Medulla oblongata (tissue), 1 donor: ENCODE measurements at regions not wholly inside any gene's neighbourhood (a gene's known extent, or its start where the extent isn't known, plus 50 kb on each side); places are given as distances from the start of the nearest gene placed in this dataset.

Source experiments
- DNase-seq: peaks from one replicate; pipeline ENCODE4 v3.0.0-alpha.2; 2015; ENCODE audit errors: extremely low spot score

- no peak for DNase-seq
Measured at GRCh38 chr20:50301165-50301564, 110.5 kb downstream of the CEBPB start.

- DNase-seq, result no peak
Measured at GRCh38 chr20:50301712-50302111, 111.1 kb downstream of the CEBPB start.

DNA sequence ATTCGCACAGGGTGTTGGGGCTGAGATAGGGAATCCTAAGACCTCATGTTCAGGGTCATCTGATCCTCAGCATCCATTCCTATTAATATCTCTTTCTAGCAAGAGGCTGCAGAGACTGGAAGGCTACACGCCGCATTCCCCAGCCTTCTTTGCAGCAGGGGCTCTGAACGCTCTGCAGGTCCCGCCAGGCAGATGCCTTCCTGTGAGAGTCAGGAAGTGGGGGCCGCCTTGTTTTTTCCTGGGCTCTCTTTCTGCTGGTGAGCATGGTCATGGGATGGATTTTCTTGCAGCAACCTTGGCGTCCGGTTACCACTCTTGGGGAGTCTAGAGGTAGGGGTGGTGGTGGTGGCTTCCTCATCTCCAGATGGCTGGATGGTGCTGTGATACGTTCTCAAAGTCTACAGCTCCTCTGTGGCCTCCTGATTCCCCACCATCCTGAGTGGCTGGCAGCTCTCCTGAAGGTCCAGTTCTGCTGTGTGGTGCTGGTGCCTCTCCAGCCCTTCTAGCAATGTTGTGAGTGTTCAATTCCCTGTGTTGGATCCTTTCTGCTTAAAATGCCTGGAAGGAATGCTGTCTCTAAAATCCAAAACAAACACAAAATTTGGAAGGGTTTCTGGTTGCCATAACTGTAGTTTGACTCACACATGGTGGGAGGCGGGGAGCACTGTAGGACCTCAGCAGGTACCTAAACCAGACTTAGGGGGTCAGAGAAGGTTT, 111.9 kb downstream of the CEBPB start:
- no peak for DNase-seq

DNA sequence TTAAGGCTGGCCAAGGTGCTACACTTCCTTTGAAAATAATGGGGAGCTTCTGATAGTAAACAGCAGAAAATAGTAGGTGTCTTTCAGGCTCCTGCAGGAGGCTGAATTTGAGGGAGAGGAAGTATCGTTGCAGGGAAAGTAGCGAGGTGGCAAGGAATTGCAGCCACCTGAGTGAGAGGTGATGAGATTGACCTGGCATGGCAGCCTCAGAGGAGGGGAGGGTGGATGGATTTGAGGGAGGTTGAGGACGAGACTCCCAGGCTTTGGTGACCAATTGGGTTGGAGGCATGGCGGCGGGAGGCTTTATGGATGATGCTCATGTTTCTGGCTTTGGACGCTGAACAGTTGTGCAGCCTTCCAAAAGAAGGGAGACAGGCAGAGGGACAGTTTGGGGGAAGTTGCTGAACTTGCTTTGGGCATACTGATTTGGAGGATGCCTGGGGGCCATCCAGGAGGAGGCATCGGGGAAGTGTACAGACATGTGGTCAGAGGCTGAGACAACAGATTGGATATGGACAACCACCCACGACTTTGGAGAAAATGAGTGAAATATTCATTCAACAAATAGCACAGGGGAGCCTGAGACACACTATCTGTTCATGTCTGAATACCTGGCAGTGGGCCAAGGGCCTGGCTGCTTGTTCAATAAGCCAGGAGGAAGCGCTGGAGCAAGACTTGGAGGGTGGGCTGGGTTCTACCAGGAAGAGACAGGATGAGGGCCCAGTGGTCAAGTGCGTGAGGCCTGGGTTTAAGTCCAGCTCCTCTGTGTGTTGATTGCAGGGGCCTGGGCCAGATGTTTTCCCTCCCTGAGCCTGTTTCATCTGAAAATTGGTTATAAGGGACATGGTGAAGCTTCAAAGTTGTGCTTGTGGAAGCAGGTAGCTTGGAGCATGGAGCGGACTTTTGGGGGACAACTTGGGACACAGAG, 113.2 kb downstream of the CEBPB start:
- peak; percentile 55 for DNase-seq

GRCh38 chr20:50304501-50304856, 113.8 kb downstream of the CEBPB start:
- DNase-seq, result peak; percentile 44

- no peak for DNase-seq
Measured at GRCh38 chr20:50304923-50305635, 114.4 kb downstream of the CEBPB start.

DNA sequence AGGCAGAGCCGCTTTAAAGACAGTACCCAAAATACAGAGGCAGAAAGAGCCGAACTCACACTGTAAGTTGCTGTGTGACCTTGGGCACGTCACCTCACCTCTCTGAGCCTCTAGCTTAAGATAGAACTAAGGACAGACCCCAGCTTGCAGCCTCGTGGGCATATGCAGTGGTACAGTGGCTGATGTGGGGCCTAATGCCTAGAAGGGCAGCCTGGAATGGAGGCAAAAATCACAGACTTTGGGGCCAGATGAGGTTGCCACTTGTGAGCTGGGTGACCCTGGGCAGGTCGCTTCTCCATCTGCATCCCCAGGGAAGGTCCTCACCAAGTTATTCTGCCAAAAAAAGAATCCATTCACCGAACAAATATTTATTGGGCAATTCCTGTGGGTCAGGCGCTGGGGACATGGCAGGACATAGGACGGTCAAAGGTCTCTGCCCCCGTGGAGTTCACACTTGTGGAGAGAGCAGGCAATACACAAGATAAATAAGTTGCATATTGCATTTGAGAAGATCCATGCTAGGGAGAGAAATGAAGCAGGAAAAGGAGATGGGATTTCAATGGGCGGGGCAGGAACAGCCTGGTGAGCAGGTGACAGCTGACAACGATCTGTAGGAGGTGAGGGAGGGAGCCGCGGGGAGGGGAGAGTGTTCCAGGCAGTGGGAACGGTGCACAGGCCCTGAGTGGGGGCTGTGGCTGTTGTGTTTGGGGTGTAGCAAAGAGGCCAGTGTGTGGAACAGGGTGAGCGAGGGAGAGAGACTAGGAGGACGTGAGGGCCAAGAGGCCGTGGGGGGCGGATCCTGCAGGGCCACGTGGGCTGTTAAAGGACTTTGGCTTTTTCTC, 115.2 kb downstream of the CEBPB start:
- no peak for DNase-seq

DNA sequence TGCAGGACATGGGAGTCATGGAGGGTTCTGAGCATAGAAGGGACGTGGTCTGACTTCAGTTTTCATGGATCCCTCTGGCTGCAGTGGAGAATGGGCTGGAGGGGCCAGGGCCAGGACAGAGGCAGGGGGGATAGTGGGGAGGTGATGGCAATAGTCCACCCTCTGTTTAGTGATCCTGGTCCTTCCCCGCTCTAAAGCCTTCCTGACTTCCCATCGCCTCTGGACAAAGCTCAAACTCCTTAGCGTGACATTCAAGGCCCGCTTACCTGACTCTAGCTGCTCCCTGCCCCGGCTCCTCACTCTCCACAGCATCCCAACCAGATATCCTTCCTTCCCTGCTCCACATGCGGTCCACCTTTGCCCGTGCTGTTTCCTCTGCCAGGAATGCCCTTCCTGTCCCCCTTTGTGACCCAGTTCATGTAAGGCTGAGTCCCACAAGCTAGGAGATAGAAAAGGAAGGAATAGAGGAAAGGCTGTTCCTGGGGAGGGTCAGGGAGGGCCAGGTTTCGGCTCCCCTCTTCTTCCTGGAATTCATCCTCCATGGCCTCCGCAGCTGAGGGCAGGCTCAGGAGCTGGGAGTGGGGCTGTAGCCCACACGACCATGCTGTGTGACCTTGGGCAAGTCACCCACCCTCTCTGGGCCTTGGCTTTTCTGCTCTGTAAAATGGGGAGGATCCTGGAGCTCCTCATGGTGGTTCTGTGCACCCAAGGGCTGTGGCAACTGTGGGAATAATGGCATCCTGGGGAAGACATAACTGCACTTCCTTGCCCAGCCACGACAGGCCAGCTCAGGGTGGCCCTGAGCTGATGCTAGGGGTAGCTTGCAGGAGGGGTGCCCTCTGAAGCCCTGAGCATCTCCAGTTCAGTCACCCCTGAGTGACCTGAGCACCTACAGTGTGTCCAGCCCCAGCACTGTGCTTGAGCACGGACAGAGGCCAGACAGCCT, 116.1 kb downstream of the CEBPB start:
- no peak for DNase-seq

GRCh38 chr20:50308166-50308512, 117.5 kb downstream of the CEBPB start:
- no peak for DNase-seq

GRCh38 chr20:50308513-50309279, 118.1 kb downstream of the CEBPB start:
- DNase-seq, result peak; percentile 79

- DNase-seq, result no peak
Measured at GRCh38 chr20:50309280-50309763, 118.7 kb downstream of the CEBPB start.

- DNase-seq, result no peak
Measured at GRCh38 chr20:50309764-50310672, 119.4 kb downstream of the CEBPB start.

GRCh38 chr20:50310673-50311051, 120.0 kb downstream of the CEBPB start:
- no peak for DNase-seq

DNA sequence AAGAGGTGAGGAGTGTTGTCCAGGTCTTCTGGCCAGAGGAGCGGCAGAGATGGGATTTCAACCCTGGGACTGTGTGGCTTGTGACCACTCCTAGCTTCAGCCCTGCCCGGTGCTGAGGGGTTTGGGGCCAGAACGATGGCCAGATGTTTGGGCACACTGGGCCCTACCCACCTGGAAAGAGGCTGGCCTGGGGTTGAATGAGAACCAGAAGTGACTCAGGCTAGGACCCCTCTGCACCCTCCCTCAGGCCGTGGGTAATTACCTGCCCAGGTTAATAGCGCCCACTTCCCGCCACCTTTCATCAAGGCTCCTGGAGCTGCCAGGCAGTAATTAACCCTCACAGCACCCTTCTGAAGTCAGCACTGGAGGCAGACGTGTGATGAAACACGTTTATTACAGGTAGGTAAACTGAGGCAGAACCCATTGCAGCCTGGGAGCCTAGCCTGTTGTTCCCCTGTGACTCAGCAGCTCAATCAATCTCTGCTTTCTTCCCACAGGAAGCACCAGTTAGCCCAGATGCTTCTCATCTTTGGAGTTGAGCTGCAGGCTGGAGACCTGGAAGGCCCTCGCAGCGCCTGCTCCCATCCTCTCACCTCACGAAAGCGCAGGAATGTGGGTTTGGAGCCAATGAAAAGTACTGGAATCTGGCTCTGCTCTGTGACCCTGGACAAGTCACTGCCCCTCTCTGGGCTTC, 120.8 kb downstream of the CEBPB start:
- no peak for DNase-seq

DNA sequence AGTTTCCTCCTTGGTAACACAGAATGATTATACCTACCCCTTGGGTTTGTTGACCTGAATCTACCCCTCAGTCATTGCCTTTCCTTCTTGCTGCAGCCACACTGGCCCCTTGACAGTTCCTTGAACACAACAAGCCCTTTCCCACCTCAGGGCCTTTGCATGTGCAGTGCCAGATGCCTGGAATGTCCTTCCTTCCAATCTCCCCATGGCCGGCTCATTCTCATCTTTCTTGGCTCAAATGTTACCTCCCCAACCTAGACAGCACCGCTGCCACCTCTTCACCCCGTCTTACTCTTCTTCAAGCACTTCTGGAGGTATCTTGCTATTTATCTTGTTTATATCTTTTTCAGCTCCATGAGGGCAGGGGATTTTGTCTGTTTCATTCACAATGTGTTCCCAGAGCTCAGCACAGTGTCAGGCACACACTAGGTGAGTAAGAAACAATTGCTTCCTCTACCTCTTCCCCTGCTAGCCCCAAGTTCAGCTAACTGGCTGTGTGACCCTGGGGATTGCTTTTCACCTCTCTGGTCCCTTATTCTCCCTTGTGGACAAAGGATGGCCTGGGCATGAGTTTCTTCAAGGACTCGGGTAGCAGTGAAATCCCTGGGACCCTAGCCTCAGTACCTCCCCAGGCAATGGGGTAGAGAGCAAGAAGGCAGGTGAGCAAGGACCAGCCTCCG, 121.5 kb downstream of the CEBPB start:
- DNase-seq, result no peak

GRCh38 chr20:50312682-50313521, 122.3 kb downstream of the CEBPB start:
- DNase-seq, result peak; percentile 20

- DNase-seq, result no peak
Measured at GRCh38 chr20:50313522-50313820, 122.8 kb downstream of the CEBPB start.
